GM12878 (cell line): ENCODE measurements at regions not wholly inside any gene's neighbourhood (a gene's known extent, or its start where the extent isn't known, plus 50 kb on each side); places are given as distances from the start of the nearest gene placed in this dataset.

Experiments
- EZH2 ChIP-seq: IDR thresholded peaks from 2 replicates; pipeline ENCODE4 v1.6.1; 2012; ENCODE audit warnings: low read depth, mild to moderate bottlenecking, control low read depth, inconsistent platforms, low read length, borderline replicate concordance; ENCODE audit not compliant: control insufficient read depth
- NFXL1 ChIP-seq: fragments of 450-650 bp; IDR thresholded peaks from 2 replicates; pipeline ENCODE4 v1.6.1; 2017; ENCODE audit warnings: antibody characterized with exemption, mild to moderate bottlenecking, borderline replicate concordance
- POLR2A ChIP-seq: IDR thresholded peaks from 2 replicates; pipeline ENCODE4 v1.6.1; 2011; ENCODE audit warnings: low read depth, mild to moderate bottlenecking, low read length
- TARDBP ChIP-seq: IDR thresholded peaks from 2 replicates; pipeline ENCODE4 v1.6.1; 2016; ENCODE audit warnings: borderline replicate concordance
- ZNF217 ChIP-seq: fragments of 450-650 bp; IDR thresholded peaks from 2 replicates; pipeline ENCODE4 v1.6.1; 2017; ENCODE audit warnings: antibody characterized with exemption, mild to moderate bottlenecking
- TF ChIP-seq, protein P1 (sequence below), 3 experiments: IDR thresholded peaks in 2 of 3; conservative IDR thresholded peaks in 1 of 3; 2 replicates each; pipeline ENCODE4 v1.5.1; 2011; ENCODE audit warnings: low read depth in 3 of 3, low read length in 3 of 3, mild to moderate bottlenecking in 3 of 3, control low read depth in 2 of 3, moderate library complexity in 2 of 3, inconsistent platforms in 1 of 3, mixed read lengths in 1 of 3; ENCODE audit not compliant: control insufficient read depth in 2 of 3, insufficient read depth in 1 of 3; ENCODE audit errors: extremely low read depth in 1 of 3

DNA sequence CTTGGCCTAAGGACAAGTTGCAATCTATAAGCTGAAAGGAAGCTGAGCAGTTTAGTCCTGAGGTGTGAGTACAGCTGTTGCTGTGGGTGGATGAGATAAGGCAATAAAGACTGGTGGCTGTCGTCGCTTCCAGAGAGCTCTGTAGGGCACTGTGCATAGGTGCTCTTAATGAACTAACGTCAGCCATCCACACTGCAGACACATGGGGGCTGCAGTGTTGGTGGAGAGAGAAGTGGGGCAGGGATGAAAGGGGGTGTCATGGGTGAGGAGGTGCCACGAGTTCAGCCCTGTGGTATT lies 139.9 kb upstream of the IRX3 start:
- TF ChIP-seq NFXL1, result no peak
- no peak for TF ChIP-seq TARDBP
- TF ChIP-seq EZH2, result no peak
- TF ChIP-seq ZNF217, result no peak
- no peak for TF ChIP-seq POLR2A
- TF ChIP-seq, protein P1, sequence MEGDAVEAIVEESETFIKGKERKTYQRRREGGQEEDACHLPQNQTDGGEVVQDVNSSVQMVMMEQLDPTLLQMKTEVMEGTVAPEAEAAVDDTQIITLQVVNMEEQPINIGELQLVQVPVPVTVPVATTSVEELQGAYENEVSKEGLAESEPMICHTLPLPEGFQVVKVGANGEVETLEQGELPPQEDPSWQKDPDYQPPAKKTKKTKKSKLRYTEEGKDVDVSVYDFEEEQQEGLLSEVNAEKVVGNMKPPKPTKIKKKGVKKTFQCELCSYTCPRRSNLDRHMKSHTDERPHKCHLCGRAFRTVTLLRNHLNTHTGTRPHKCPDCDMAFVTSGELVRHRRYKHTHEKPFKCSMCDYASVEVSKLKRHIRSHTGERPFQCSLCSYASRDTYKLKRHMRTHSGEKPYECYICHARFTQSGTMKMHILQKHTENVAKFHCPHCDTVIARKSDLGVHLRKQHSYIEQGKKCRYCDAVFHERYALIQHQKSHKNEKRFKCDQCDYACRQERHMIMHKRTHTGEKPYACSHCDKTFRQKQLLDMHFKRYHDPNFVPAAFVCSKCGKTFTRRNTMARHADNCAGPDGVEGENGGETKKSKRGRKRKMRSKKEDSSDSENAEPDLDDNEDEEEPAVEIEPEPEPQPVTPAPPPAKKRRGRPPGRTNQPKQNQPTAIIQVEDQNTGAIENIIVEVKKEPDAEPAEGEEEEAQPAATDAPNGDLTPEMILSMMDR (IDR thresholded peaks at IDR 0.05 in 2 of 3, conservative IDR thresholded peaks at IDR 0.05 in 1 of 3; ENCODE audit: control insufficient read depth in 2 of 3, extremely low read depth in 1 of 3, insufficient read depth in 1 of 3, low read depth in 3 of 3, low read length in 3 of 3), result no peak
